ENCODE measurements at regions not wholly inside any gene's neighbourhood (a gene's known extent, or its start where the extent isn't known, plus 50 kb on each side); places are given as distances from the start of the nearest gene placed in this dataset.

GRCh38 chrX:140337263-140337662 is 167.6 kb downstream of the SOX3 start:
- CTCF ChIA-PET: no interaction called here
- no peaks in the 10 kb centered on the region for H3K4me1 ChIP-seq (ENCODE audit: control insufficient read depth in 1 of 2, insufficient read depth in 2 of 2, low read depth in 1 of 2, low read length in 1 of 2)
- no peak overlapping the region for H3K4me3 ChIP-seq (ENCODE audit: low read depth in 2 of 2, low read length in 1 of 2)
- WGBS (ENCODE audit: low lambda C conversion rate): 7% methylated on average over 1 of the region's 1 CpG
- POLR2A ChIA-PET: no interaction called here
- H3K4me2 ChIP-seq: no peak overlapping the region
- H3K36me3 ChIP-seq (replicated peaks in 1 of 2; ENCODE audit: control insufficient read depth in 1 of 2, insufficient read depth in 2 of 2, low read length in 1 of 2): no peaks in the 10 kb centered on the region
- no peak overlapping the region for H3K27ac ChIP-seq (ENCODE audit: low read depth in 2 of 2, low read length in 1 of 2)
- no peak overlapping the region for H2AFZ ChIP-seq (ENCODE audit: low read depth)
- no peaks in the 10 kb centered on the region for H3K9me3 ChIP-seq
- TF ChIP-seq EP300 (IDR thresholded peaks at IDR 0.05; ENCODE audit: borderline replicate concordance in 1 of 2, low read depth in 1 of 2, low read length in 1 of 2) (no peak), TAF1 (IDR thresholded peaks at IDR 0.05; ENCODE audit: borderline replicate concordance, low read depth, low read length) (no peak), IRF3 (IDR thresholded peaks at IDR 0.05; ENCODE audit: low read depth, low read length) (no peak), SIN3A (IDR thresholded peaks at IDR 0.05; ENCODE audit: borderline replicate concordance, low read depth, low read length) (no peak), FOXJ3 (CRISPR knock-in tag; IDR thresholded peaks at IDR 0.05) (no peak)
- no peaks in the 10 kb centered on the region for H3F3A ChIP-seq (replicated peaks; ENCODE audit: insufficient read depth)
- no peak overlapping the region for H3K9ac ChIP-seq
- no peaks in the 10 kb centered on the region for H3K9me2 ChIP-seq
- no peaks in the 10 kb centered on the region for H3K79me2 ChIP-seq (ENCODE audit: insufficient read depth)
- H3K27me3 ChIP-seq (ENCODE audit: insufficient read depth): no peaks in the 10 kb centered on the region
- DNase-seq: no peak
- H4K20me1 ChIP-seq (ENCODE audit: insufficient read depth): no peaks in the 10 kb centered on the region

DNA sequence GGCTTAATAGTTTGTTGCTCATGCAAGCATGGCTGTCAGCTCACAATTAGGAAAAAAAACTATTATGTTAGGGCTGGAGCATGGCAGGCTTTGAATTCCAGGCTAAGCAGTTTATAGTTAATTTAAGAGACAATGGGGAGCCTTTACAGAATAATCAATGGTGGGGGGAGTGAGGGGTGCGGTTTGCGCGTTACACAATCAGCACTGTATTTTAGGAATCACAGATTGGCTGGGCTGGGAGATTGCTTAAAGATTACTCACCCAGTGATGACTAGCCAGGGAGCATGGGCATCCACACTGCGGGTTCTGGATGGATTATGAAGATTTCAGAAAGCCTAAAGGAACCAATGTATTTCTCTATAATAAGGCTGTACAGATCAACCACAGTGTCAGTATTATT is 186.6 kb downstream of the SOX3 start:
- Histone ChIP-seq H3K4me1 (ENCODE audit: control insufficient read depth in 1 of 2, insufficient read depth in 2 of 2, low read depth in 1 of 2, low read length in 1 of 2) (no peaks in the 10 kb centered on the region), H3K9me2 (no peaks in the 10 kb centered on the region), H3K27ac (ENCODE audit: low read depth in 2 of 2, low read length in 1 of 2) (no peak overlapping the region), H2AFZ (ENCODE audit: low read depth) (no peak overlapping the region), H3K9me3 (no peaks in the 10 kb centered on the region), H3F3A (replicated peaks; ENCODE audit: insufficient read depth) (no peaks in the 10 kb centered on the region), H3K4me3 (ENCODE audit: low read depth in 2 of 2, low read length in 1 of 2) (no peak overlapping the region), H3K9ac (no peak overlapping the region), H3K27me3 (ENCODE audit: insufficient read depth) (no peaks in the 10 kb centered on the region), H3K79me2 (ENCODE audit: insufficient read depth) (no peaks in the 10 kb centered on the region), H3K4me2 (no peak overlapping the region), H3K36me3 (replicated peaks in 1 of 2; ENCODE audit: control insufficient read depth in 1 of 2, insufficient read depth in 2 of 2, low read length in 1 of 2) (no peaks in the 10 kb centered on the region), H4K20me1 (ENCODE audit: insufficient read depth) (no peaks in the 10 kb centered on the region)
- TF ChIP-seq ELF1 (IDR thresholded peaks at IDR 0.05) (no peak), EZH2phosphoT487 (IDR thresholded peaks at IDR 0.05; ENCODE audit: borderline replicate concordance, low read depth) (no peak), POLR2AphosphoS5 (IDR thresholded peaks at IDR 0.05; ENCODE audit: low read depth, low read length) (no peak), RCOR1 (IDR thresholded peaks at IDR 0.05; ENCODE audit: low read length) (no peak), GATA2 (CRISPR knock-in tag; IDR thresholded peaks at IDR 0.05) (no peak), USF1 (IDR thresholded peaks at IDR 0.05; ENCODE audit: borderline replicate concordance, low read depth) (no peak), RXRA (IDR thresholded peaks at IDR 0.05; ENCODE audit: borderline replicate concordance, low read depth) (no peak), FOXJ3 (CRISPR knock-in tag; IDR thresholded peaks at IDR 0.05) (no peak), FOSL2 (IDR thresholded peaks at IDR 0.05; ENCODE audit: borderline replicate concordance, low read depth) (no peak), RAD21 (IDR thresholded peaks at IDR 0.05; ENCODE audit: low read length) (no peak), IRF3 (IDR thresholded peaks at IDR 0.05; ENCODE audit: low read depth, low read length) (no peak), NFIC (IDR thresholded peaks at IDR 0.05; ENCODE audit: borderline replicate concordance) (no peak), NRF1 (IDR thresholded peaks at IDR 0.05; ENCODE audit: low read depth, low read length) (no peak)
- TF ChIP-seq, protein P1, sequence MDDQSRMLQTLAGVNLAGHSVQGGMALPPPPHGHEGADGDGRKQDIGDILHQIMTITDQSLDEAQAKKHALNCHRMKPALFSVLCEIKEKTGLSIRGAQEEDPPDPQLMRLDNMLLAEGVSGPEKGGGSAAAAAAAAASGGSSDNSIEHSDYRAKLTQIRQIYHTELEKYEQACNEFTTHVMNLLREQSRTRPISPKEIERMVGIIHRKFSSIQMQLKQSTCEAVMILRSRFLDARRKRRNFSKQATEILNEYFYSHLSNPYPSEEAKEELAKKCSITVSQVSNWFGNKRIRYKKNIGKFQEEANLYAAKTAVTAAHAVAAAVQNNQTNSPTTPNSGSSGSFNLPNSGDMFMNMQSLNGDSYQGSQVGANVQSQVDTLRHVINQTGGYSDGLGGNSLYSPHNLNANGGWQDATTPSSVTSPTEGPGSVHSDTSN (IDR thresholded peaks at IDR 0.05): no peak
- ChIA-PET POLR2A (no interaction called here), CTCF (no interaction called here)
- DNase-seq: no peak
- WGBS (ENCODE audit: low lambda C conversion rate): 3% methylated on average over 4 of the region's 4 CpGs

Data from SK-N-SH (cell line).